ENCODE measurements at regions not wholly inside any gene's neighbourhood (a gene's known extent, or its start where the extent isn't known, plus 50 kb on each side); places are given as distances from the start of the nearest gene placed in this dataset.
"Not testable (repeated sequence)": the region's sequence is repeated elsewhere in the genome, so short reads cannot be mapped to it uniquely, and the experiment has no call there.

DNA sequence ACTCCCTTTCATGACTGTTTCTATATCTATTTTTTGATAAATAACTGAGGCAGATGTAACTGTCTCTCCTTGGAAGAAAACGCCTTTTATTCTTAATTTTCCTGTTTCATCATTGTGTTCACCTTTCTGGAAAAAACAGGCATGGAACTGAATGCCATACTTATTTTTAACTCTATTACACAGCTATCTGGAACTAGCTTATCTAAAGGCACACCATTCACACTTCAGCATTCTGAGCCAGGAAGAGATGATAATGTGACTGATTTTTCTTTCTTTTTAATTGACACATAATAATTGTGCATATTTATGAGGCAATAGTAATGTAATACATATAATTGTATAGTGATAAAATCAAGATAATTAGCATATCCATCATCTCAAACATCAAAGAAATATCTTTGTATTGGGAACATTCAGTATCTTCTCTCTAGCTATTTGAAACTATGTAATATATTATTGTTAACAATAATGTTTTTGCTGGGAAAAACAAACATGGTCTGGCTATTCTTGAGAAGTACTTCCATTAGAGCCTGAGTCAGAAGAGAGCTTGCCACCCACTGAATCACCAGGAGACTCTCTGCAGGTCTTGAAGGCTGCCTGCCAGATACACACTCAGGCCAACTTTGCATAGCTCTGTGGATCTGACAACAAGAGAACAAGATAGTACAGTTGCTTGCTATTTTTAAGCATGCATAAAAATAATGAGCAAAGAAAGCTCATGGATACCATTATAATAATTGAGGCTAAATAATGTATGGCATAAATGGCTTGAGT is 501.0 kb upstream of the EDIL3 start:
- TF ChIP-seq, protein P1, sequence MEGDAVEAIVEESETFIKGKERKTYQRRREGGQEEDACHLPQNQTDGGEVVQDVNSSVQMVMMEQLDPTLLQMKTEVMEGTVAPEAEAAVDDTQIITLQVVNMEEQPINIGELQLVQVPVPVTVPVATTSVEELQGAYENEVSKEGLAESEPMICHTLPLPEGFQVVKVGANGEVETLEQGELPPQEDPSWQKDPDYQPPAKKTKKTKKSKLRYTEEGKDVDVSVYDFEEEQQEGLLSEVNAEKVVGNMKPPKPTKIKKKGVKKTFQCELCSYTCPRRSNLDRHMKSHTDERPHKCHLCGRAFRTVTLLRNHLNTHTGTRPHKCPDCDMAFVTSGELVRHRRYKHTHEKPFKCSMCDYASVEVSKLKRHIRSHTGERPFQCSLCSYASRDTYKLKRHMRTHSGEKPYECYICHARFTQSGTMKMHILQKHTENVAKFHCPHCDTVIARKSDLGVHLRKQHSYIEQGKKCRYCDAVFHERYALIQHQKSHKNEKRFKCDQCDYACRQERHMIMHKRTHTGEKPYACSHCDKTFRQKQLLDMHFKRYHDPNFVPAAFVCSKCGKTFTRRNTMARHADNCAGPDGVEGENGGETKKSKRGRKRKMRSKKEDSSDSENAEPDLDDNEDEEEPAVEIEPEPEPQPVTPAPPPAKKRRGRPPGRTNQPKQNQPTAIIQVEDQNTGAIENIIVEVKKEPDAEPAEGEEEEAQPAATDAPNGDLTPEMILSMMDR (IDR thresholded peaks at IDR 0.05; ENCODE audit: insufficient read depth, low read depth, low read length, missing control alignments) = no peak
- DNase-seq (ENCODE audit: low read depth) = peak; percentile 71
- H3K4me3 ChIP-seq (ENCODE audit: low read length) = no peak overlapping the region

DNA sequence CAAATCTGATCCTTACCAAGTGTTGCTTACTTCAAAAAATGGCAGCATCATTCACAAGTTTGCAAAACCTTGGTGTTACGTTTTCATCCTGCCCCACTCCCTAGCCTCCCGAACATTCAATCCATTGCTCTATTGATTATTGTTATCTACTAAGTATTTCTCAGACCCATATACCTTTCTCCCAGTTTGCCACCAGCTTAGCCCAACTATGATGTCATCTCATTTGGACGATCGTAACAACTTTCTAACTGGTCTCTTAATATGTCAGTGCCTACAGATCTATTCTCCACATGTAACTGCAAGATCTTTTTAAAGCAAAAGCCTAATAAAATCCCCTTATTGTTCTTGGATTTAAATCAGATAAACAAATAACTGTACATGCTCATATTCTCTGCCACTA is 497.1 kb upstream of the EDIL3 start:
- TF ChIP-seq, protein P1 (IDR thresholded peaks at IDR 0.05; ENCODE audit: insufficient read depth, low read depth, low read length, missing control alignments) = no peak
- no peak overlapping the region for H3K4me3 ChIP-seq (ENCODE audit: low read length)
- no peak for DNase-seq (ENCODE audit: low read depth)

DNA sequence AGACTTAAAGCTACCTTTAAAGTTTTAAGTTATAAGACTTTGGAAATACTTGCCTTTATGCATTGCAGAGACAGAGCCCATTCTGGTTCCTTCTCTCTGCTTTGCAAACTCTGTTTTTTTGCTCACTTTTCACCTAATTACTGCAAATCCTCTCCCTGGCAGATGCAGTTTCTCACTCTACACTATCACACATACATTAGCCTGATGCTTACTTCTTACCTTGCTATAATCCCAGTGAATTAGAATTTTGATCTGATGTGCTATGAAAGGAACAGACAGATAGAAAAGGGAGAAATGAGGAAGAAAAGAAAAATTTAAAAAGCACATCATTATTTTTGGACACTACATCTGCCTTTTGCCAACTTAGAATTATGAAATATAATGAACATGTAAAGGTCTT is 489.5 kb upstream of the EDIL3 start:
- DNase-seq (ENCODE audit: low read depth) = no peak
- TF ChIP-seq, protein P1 (IDR thresholded peaks at IDR 0.05; ENCODE audit: insufficient read depth, low read depth, low read length, missing control alignments) = no peak
- H3K4me3 ChIP-seq (ENCODE audit: low read length) = no peak overlapping the region

DNA sequence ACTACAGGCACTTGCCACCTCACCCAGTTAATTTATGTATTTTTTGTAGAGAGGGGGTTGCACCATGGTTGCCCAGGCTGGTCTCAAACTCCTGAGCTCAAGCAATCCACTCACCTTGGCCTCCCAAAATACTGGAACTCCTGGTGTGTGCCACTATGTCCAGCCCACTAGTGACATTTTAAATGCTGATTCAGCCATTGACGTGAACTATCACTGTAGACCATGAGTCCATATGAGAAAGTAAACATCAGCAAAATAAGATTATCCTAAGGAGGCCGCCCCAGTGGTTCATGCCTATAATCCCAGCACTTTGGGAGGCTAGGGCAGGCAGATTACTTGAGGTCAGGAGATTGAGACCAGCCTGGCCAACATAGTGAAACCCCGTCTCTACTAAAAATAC is 488.1 kb upstream of the EDIL3 start:
- TF ChIP-seq, protein P1 (IDR thresholded peaks at IDR 0.05; ENCODE audit: insufficient read depth, low read depth, low read length, missing control alignments) = no peak
- DNase-seq (ENCODE audit: low read depth) = no peak
- no peak overlapping the region for H3K4me3 ChIP-seq (ENCODE audit: low read length)

DNA sequence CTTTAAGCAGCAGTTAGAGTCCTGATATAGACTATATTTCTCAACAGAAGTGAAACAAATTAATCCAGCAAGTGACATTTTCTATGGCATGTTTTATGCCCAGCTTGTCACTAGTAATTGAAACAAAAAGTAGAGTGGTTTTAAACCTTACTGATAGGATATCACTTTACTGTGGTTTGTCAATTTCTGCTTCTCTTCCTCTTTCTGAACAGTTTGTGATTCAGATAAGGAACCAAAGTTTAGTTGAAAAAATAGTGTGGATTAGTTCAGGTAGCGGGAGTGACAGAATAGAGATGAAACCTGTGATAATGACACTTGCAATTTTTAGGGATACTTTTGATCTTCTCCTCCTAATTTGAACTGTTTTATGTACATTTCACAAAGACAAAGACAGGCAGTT is 485.7 kb upstream of the EDIL3 start:
- no peak overlapping the region for H3K4me3 ChIP-seq (ENCODE audit: low read length)

DNA sequence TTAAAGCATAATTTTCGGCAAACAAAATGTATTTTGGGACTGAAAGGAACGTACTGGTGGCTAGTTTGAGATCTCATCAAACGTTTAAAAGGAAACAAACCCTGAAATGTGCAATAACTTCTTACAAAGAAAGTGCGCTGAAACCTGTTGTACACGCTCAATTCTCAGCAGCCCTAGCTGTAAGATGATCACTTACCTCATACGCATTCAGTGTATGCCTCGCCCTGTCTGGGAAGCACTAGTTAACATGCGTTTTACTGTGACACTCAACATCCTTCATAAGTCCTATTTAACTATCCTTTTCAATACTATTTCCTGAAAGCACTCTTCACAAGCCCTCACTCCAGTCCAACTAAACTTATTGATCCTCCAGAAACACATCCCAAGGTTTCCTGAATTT is 485.0 kb upstream of the EDIL3 start:
- TF ChIP-seq, protein P1 (IDR thresholded peaks at IDR 0.05; ENCODE audit: insufficient read depth, low read depth, low read length, missing control alignments) = no peak
- peak; percentile 7 for DNase-seq (ENCODE audit: low read depth)
- H3K4me3 ChIP-seq (ENCODE audit: low read length) = no peak overlapping the region

More for the DNA sequence above, 485.7 kb upstream of the EDIL3 start:
- TF ChIP-seq, protein P1 (IDR thresholded peaks at IDR 0.05; ENCODE audit: insufficient read depth, low read depth, low read length, missing control alignments) = no peak
- no peak for DNase-seq (ENCODE audit: low read depth)

DNA sequence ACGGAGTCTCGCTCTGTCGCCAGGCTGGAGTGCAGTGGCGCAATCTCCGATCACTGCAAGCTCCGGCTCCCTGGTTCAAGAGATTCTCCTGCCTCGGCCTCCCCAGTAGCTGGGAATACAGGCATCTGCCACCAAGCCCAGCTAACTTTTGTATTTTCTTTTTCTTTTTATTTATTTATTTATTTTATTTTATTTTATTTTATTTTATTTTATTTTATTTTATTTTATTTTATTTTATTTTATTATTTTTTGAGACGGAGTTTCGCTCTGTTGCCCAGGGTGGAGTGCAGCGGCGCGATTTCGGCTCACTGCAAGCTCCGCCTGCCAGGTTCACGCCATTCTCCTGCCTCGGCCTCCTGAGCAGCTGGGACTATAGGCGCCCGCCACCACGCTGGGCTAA is 479.3 kb upstream of the EDIL3 start:
- not testable (repeated sequence) for H3K4me3 ChIP-seq (ENCODE audit: low read length); DNase-seq (ENCODE audit: low read depth)
